Left renal pelvis (tissue), 4 donors: ENCODE measurements at regions not wholly inside any gene's neighbourhood (a gene's known extent, or its start where the extent isn't known, plus 50 kb on each side); places are given as distances from the start of the nearest gene placed in this dataset.

Source experiments
- DNase-seq, 4 donors: peaks; one replicate each; pipeline ENCODE4 v3.0.0-alpha.2; 2013; ENCODE audit warnings: low read depth in 4 of 4, low spot score in 3 of 4

DNA sequence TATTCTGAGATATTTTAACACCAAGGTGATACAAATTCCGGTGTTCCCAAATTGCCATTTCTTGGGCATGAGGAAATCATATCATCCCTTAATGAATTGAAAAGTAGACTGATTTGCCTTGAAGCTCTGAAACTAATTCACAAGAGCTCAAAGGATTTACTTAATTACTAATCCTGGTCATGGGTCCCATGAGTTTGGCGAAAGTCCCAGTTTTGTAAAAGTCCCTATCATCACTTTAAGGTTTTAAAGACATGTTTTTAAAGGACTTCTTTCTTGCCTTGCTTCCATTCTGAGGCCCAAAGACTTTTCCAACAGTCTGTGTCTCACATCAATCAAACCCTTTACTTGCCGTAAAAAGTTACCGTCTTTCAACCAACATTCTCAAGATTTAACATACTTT is 377.9 kb downstream of the DNAJB9 start:
- no peak for DNase-seq

DNA sequence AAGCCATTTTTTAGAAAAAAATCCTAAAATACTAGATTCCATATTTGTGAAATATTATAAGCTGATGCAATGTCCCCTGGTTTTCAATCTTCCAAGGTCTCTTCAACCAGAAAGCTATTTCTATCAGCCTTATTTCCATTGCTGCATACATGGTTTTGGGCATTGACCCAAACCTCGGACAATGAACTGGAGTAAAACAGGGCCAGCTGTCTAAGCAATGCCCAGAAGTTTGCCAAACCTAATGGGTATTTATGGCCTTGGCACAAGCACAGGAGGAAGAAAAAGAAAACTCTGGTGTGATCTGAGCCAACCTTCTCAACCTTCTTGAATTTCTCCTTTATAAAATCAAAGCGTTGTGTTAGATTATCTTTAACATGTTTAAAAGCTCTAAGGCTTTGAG is 402.3 kb downstream of the DNAJB9 start:
- DNase-seq: no peak

DNA sequence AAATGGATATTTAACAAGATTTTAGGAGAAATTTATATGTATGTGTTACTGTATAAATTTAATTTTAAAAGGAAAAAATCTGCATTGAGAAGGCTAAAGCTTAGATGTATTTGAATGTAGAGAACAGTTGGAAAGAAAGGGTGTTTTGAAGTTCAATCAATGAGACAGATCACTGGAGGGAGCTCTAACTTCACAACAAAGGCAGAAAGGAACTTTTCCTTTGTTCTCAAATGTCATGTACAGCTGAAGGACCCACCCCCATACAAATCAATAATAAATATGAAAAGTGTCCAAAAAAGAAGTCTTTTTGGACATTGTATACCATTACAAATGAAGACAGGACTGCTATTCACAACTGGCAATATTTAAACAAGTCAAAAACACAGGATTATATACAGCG is 403.4 kb downstream of the DNAJB9 start:
- no peak for DNase-seq

DNA sequence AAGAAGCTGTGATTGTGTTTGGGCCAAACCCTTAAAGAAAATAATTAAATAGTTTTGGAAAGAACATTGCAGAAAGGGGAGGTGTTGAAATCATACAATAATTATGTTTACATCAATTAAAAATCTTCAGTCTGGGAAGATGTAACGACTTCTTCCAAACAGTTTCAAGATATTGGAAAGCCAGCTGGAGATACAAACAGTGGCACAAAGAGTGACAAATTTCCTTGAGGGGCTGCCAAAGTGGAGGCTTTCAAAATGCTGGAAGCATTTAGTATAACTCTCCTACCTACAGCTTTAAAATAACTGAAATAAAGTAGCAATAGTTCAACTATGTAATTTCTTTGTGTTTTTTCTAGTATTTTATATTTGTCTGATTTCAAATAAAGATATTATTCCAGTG is 405.0 kb downstream of the DNAJB9 start:
- DNase-seq: no peak

DNA sequence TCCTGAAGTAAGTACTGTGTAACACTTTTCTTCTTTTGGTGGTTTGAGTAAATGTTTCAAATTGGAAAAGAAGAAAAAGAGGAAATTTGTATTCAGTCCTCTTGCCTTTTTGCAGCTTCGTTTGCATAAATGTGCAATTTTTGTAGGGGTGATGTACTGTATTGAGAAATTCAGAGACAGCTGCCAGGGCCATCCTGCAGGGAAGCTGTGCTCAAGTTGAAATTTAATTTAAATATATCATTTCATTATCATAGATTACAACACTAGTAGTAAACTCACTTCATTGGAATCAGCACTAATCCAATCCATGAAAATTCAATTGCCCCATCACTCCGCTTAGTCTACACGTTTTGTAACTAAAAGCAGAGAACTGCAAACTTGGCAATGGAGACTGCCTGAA is 415.4 kb downstream of the DNAJB9 start:
- DNase-seq: no peak

DNA sequence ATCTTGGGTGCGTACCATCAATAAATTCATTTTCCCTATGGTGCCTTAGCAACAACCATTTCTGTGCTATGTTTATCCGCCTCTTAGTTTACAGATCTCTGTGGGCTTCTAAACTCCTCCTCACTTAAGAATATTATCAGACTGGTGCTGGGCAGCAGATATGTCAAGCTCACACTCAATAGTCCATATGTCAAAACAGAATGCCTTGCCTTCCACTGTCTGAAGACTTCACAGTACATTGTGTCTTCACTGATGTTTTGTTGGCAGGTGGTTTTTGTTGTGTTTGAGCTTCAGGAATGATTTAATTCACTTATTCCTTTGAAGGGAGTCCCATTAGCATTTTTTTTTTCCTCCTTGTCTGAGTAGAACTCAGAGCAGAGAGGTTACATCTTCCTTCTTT is 419.6 kb downstream of the DNAJB9 start:
- no peak for DNase-seq

DNA sequence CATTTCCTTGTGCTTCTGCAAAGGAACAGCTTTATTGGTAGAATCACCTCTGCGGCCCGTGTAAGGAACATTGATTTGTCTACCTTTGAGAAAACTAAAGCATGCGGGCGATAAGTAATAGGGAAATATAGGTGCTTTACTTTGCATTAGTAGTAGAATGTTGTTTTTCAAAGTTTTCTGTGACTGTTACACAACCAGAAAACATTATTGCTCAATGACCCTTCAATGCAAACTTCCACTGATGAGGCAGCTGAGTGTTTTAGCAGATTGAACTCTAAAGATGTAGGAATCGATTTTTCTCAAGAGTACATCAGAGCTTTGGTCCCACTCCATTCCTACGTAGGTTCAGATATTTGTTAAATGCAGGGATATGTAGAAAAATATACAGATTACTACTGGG is 427.8 kb downstream of the DNAJB9 start:
- DNase-seq: no peak

DNA sequence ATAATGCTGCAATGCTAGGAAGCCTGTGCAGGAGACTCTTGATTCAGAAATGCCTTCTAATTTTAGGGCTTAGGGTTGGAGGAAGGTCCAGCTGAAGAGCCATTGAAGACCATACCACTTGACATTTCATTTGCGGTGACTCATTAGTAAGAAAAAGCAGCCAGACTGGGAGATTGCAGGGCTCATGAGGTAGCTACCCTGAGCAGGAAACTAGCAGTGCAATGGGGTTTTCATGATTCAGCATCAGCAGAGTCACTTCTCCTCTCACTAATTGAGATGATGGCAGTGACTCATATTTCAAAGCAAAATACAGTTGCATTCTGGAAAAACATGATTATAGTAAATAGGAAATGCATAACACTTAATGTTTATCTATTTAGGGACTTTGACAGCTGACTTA is 434.1 kb downstream of the DNAJB9 start:
- no peak for DNase-seq

DNA sequence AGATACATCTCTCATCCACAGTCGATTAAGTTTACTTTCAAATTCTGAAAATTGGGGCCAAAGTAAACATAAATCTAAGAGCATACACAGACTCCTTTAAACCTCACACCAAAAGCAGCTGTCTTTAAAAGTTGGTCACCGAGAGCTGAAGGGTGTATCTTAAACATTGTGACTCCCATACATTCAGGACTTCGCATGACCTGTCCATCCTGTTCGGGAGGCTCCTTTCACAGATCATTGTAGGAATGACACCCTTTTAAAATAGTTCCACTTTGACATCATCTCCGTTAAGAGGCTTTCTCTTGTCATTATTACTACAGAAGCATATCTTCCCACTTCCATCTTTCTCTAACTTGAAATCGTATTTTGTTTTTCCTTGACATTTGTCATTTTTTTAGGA is 440.0 kb downstream of the DNAJB9 start:
- DNase-seq: no peak

DNA sequence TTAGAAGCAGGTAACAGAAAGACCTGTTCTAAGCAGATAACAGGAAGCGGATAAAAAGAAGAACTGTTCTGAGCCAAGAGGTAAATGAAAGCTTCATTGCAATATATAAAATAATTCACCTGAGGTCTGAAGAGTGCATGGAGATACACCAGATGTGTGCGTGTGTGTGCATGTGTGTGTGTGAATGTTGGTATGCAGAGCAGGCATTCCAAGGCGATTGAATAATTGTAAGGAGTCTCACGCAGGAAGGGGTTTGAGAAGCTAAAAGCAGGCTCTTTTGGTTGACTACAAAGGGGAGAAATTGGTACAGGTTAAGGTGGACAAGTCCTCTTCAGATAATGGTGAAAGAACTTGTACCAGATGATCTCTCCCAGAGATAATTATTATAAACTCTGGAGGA is 450.6 kb downstream of the DNAJB9 start:
- DNase-seq: no peak

DNA sequence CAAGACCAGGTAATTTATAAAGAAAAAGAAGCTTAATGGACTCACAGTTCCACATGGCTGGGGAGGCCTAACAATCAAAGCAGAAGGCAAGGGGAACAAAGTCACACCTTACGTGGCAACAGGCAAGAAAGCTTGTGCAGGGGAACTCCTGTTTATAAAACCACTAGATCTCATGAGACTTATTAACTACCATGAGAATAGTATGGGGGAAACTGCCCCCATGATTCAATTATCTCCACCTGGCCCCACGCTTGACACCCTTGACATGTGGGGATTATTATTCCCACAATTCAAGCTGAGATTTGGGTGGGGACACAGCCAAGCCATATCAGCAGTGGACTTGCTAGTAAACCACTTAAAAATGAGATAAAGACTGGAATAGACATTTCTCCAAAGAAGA is 451.7 kb downstream of the DNAJB9 start:
- no peak for DNase-seq

DNA sequence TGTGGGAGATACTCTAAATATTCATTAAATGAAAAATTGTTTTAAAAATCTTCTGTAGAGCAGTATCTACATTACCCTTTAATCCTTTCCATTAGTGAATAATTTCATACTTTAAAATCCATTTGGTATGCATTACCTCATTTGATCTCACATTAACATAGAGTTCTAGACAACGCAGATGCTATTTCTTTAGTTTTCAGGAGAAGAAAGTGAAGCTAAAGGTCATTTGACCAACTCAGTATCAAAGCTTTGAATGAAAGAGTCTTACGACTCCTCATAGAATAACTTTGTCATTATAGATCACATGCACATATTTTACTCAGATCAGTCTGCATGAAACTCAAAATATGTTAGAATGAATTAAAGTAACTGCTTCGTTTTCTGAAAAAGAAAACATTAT is 460.2 kb downstream of the DNAJB9 start:
- DNase-seq: no peak

DNA sequence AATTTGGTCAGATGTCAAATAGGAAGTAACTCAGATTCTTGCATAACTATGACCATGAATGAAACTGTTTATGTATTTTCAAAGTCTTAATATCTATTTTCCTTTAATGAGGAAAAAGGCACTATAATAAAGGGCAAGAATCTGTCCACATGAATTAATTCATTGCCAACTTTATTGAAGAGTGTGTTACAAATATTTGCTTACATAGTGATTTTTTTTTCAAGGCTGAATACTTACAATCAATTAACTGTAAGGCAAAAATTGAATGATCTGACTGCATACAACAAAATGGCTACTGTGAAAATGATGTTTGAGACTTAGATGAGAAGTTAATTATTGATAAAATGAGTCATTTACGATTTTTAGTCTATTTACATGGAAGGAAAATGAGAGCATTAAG is 475.0 kb downstream of the DNAJB9 start:
- DNase-seq: no peak

DNA sequence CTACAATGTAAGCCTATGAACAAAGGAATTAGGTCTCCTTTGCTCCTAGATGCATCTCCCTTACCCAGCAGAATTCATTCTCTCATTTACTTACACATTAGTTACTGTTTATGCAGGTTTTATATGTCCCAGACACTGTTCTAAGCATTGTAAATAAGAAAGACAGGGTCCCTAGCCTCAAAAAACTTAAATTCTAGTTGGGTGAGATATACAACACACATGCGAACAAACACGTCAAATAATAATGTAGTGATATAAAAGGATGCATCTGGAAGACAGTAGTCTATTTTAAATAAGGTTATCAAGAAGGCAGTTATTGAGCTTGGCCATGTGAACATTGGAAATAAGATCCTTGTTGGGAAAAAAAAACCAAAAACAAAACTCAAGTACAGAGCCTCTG is 479.7 kb downstream of the DNAJB9 start:
- no peak for DNase-seq

DNA sequence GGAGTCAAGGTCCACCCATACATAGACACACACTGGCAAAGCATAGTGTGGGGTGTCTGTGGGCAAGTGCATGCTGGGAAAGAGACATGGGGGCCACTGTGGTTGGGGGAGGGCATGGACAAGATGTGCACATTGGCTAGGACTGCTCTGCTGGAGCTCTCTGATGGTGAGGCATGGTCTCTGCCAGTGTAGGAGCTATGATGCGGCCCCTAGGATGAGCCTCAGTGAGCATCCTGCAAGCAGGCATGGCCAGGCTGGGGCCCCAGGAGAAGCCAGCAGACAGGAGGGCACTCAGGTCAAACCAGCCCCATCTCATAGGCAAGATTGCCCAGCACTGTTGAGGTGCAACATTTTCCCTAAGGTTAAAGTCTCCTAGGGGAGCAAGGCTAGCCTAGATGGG is 489.4 kb downstream of the DNAJB9 start:
- DNase-seq: no peak

DNA sequence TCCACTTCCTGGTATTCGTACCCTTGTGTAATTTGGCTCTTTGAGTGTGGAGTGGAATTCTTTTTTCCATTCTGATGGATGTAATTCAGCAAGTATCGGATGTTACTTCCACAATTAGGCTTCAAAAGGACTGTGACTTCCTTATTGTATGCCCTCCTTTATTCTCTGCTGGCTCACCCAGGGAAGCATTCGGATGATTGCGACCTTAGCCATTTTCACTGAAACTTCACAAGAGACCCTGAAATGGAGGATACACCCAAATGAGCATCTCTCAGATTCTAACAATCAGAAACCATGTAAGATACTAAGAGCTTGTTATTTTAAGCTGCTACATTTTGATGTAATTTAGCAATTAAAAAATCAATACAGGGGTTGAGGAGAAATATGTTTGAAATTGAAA is 493.1 kb downstream of the DNAJB9 start:
- no peak for DNase-seq

DNA sequence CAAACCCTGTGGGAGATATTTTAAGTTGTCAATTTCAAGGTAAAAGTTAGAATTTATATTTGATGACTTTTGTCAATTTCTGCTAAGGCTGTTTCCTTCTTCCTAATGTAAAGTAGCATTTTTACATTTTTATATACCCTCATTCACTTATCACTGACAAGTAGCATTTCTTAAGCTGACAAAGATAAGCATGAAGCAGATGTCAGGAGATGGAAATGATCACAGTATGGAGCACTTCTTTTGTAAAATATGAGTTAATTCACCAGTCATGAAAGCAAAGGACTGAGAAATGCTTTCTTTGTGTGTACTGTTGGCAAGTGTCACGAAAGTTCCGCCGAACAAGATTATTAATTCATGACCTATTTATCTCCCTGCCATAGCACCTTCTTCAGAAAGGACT is 503.9 kb downstream of the DNAJB9 start:
- DNase-seq: no peak

DNA sequence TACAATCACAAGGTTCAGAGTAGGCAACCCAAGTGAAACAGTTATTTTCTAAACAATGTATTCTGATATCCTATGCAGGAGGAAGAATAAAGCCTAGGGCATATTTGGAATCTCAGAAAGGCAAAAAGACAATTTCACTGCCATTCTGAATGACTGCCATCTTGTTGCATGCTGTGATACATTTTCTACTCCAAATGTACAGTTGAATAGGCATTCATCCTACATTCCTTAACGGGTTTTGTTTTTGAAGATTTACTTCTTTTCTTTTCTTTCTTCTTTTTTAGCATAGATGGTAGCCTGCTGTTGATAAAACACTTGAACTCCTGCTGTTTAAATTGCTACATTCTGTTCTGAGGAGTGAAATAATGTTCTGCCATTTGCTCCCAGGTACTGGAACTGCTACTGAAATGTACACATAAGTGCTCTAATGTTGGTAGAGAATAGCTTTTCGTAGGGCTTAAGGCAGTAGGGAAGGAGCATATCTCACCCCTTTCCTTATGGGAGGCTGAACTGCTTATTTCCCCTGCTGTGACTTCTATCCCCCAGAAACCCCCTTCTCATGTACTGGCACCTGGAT is 506.8 kb downstream of the DNAJB9 start:
- DNase-seq: no peak

DNA sequence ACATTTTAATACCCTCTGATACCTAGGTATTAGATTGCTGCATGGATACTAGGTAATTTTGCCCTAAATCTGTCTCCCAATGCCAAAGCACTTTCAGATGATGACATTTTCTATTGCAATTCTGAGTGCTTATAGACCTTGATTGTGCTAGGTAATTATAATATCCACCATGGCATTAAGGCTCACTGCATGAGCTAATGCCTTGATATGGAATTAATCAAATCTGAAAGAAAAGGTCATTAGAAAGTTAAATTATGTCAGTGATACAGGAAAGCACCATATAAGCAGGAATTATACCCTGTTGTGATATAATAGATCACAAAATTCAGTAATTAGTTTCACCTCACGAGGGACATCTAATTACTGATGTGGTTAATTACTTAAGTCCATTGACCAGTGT is 521.4 kb downstream of the DNAJB9 start:
- no peak for DNase-seq

DNA sequence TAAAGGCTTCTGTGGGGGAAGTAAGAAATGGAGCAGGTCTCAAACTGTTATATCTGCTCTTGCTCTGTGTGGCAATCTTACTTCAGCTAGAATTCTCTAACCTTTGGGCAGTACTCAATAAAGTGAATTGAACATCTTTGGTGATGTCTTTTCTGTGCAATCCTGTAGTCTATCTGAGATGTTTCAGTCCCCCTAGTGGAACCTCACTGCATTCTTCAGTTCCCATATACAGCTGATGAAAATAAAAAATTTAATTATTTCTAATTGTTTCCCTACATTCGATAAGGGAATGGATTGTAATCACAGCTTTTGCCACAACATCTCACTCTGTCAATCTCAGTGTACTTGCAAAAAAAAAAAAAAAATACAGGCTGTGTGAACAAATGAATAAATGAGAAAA is 522.6 kb downstream of the DNAJB9 start:
- DNase-seq: no peak

DNA sequence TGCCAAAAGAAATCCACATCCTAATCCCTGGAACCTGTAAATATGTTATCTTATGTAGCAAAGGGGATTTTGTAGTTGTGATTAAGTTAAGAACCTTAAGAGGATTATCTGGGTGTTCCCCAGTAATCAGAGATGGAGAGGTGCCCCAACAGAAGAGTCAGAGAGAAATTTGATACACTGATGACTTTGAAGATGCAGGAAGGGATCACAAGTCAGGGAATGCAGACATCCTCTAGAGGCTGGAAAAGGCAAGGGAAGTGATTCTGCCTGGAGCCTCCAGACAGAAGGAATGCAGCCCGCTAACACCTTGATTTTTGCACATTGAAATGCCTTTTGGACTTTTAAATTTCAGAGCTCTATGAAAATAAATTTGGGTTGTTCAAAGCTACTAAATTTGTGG is 531.7 kb downstream of the DNAJB9 start:
- no peak for DNase-seq

DNA sequence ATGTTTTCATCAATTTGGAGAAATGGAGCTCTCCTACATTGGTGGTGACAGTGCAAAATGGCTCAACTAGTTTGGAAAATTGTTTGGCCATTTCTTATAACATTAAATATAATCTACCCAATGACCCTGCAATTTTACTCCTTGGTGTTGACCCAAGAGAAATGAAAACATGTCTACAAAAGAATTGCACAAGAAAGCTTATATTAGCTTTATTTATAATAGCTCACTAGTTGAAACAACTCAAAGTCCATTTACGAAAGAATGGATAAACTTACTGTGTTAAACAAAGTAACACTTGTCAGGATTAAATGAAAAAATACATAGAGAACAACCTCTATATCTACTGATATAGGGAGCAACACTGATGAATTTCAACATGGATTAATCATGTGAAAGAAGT is 539.9 kb downstream of the DNAJB9 start:
- no peak for DNase-seq

DNA sequence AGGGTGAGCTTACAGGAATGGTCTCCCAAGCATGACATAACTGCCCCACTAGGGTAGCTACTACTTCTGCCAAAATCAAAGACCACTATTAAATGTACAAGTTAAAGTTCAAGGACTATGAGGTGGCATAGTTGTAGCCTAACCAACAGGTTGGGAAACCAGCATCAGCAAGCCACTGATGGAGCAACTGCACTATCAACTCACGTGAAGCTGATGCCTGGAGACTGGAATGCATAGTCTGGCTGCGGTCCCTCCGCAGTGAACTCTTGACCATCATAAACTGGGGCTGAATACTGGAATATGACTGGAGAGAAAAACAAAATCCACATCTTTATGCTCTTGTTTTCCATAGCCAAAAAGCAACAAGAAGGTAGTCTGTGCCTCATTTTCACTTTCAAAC is 541.4 kb downstream of the DNAJB9 start:
- no peak for DNase-seq
